H4 (cell line): ENCODE measurements at regions not wholly inside any gene's neighbourhood (a gene's known extent, or its start where the extent isn't known, plus 50 kb on each side); places are given as distances from the start of the nearest gene placed in this dataset.

Source experiments
- DNase-seq: peaks from one replicate; pipeline ENCODE4 v3.0.0-alpha.2; 2015; ENCODE audit warnings: low spot score

- no peak for DNase-seq
Measured at GRCh38 chr5:138665261-138665660, 88.0 kb upstream of the CTNNA1 start.

GRCh38 chr5:138664276-138664943 lies 88.8 kb upstream of the CTNNA1 start:
- no peak for DNase-seq

- DNase-seq = no peak
Measured at GRCh38 chr5:138663561-138663960, 88.4 kb upstream of the HSPA9 start.

GRCh38 chr5:138663009-138663408 lies 87.8 kb upstream of the HSPA9 start:
- no peak for DNase-seq

- DNase-seq = no peak
Measured at GRCh38 chr5:138662599-138662998, 87.4 kb upstream of the HSPA9 start.

- DNase-seq = no peak
Measured at GRCh38 chr5:138661991-138662434, 86.8 kb upstream of the HSPA9 start.

GRCh38 chr5:138661291-138661960 lies 86.2 kb upstream of the HSPA9 start:
- no peak for DNase-seq

- DNase-seq = no peak
Measured at GRCh38 chr5:138660051-138660572, 84.9 kb upstream of the HSPA9 start.

- DNase-seq = no peak
Measured at GRCh38 chr5:138659561-138659960, 84.4 kb upstream of the HSPA9 start.

GRCh38 chr5:138659121-138659520 lies 83.9 kb upstream of the HSPA9 start:
- no peak for DNase-seq

GRCh38 chr5:138658676-138659075 lies 83.5 kb upstream of the HSPA9 start:
- DNase-seq = no peak

- no peak for DNase-seq
Measured at GRCh38 chr5:138657360-138657759, 82.2 kb upstream of the HSPA9 start.

- DNase-seq = no peak
Measured at GRCh38 chr5:138656916-138657315, 81.7 kb upstream of the HSPA9 start.

- no peak for DNase-seq
Measured at GRCh38 chr5:138655530-138656190, 80.5 kb upstream of the HSPA9 start.

- peak; percentile 70 for DNase-seq
Measured at GRCh38 chr5:138654281-138654867, 79.2 kb upstream of the HSPA9 start.

- no peak for DNase-seq
Measured at GRCh38 chr5:138653502-138653901, 78.3 kb upstream of the HSPA9 start.

- DNase-seq = no peak
Measured at GRCh38 chr5:138651767-138652117, 76.5 kb upstream of the HSPA9 start.

GRCh38 chr5:138651058-138651766 lies 76.0 kb upstream of the HSPA9 start:
- DNase-seq = no peak

GRCh38 chr5:138650196-138650595 lies 75.0 kb upstream of the HSPA9 start:
- DNase-seq = no peak

GRCh38 chr5:138649775-138650174 lies 74.6 kb upstream of the HSPA9 start:
- DNase-seq = no peak

GRCh38 chr5:138649316-138649720 lies 74.1 kb upstream of the HSPA9 start:
- DNase-seq = no peak

GRCh38 chr5:138648841-138649240 lies 73.6 kb upstream of the HSPA9 start:
- DNase-seq = no peak
